Adrenal gland (tissue), 9 donors: ENCODE measurements at regions not wholly inside any gene's neighbourhood (a gene's known extent, or its start where the extent isn't known, plus 50 kb on each side); places are given as distances from the start of the nearest gene placed in this dataset.

Source experiments
- DNase-seq, 7 donors: peaks; one replicate each; pipeline ENCODE4 v3.0.0-alpha.2; 2019 to 2020
- H3K27ac ChIP-seq, 5 donors: fragments of 200-600 bp; sonication (generic) in 4 of 5; 1 replicate in 3 of 5; 2 replicates in 2 of 5; pipeline versions ENCODE4 v1.5.1 to v1.8.0; 2016 to 2020; ENCODE audit warnings: mild to moderate bottlenecking in 1 of 5
- H3K27me3 ChIP-seq: fragments of 200-600 bp; 2 replicates; pipeline ENCODE4 v1.8.0; 2021
- H3K36me3 ChIP-seq, 2 donors: fragments of 200-600 bp; replicated peaks in 1 of 2; 1 replicate in 1 of 2; 2 replicates in 1 of 2; pipeline versions ENCODE4 v1.5.1 to v1.8.0; 2018 to 2022
- H3K4me1 ChIP-seq, 2 donors: fragments of 200-600 bp; replicated peaks in 1 of 2; 1 replicate in 1 of 2; 2 replicates in 1 of 2; pipeline versions ENCODE4 v1.5.1 to v1.8.0; 2018 to 2021
- H3K4me3 ChIP-seq, 4 donors: fragments of 200-600 bp; sonication (generic) in 3 of 4; one replicate each; pipeline ENCODE4 v1.5.1; 2016 to 2018
- H3K9me3 ChIP-seq, 3 donors: fragments of 200-600 bp; sonication (generic) in 1 of 3; replicated peaks in 1 of 3; 1 replicate in 2 of 3; 2 replicates in 1 of 3; pipeline versions ENCODE4 v1.5.1 to v1.8.0; 2016 to 2021
- POLR2A ChIP-seq, 2 donors: fragments of 450-650 bp; IDR thresholded peaks; one replicate each; pipeline ENCODE4 v1.6.1; 2017; ENCODE audit warnings: antibody characterized with exemption in 2 of 2, mild to moderate bottlenecking in 2 of 2, moderate library complexity in 1 of 2
- WGBS, 4 donors: extraction: QIAGEN DNeasy Blood & Tissue Kit in 2 of 4; methylation state at CpG; one replicate each; pipeline versions ENCODE4 v1.1.5 to v1.1.7; 2013 to 2017; 5-methylcytosine and 5-hydroxymethylcytosine counted together
- intact Hi-C, 2 donors: fragments of 100-400 bp; cut with DNase I; formaldehyde crosslinking; loops; one replicate each; pipeline versions ENCODE4 v1.14.1 to v1.15.0; 2022 to 2023
- TF ChIP-seq, protein P1 (sequence below), 6 experiments: fragments of 450-650 bp in 4 of 6; fragments of 200-600 bp in 2 of 6; sonication (generic) in 1 of 6; IDR thresholded peaks; 1 replicate in 5 of 6; 2 replicates in 1 of 6; pipeline versions ENCODE4 v1.5.1 to v1.8.0; 2016 to 2021; ENCODE audit warnings: antibody characterized with exemption in 6 of 6, mild to moderate bottlenecking in 2 of 6, moderate library complexity in 1 of 6
- donor health status: healthy with polysubstance abuse.
- donor health status: Bipolar disorder and iron deficiency.
- donor health status: DM: yes; HTN: yes; CAD: no.
- donor health status: DM: no; HTN: no; CAD: no.
- donor health status: DM: no; HTN: no; CAD: no.

GRCh38 chr4:178242655-178243054 is 800.4 kb upstream of the AGA start:
- no peak overlapping the region for H3K4me3 ChIP-seq
- intact Hi-C loops, result no loop called here
- WGBS, 4 donors, result 84 to 91% (median 86%) methylated on average over 4 to 6 of the region's 6 CpGs

DNA sequence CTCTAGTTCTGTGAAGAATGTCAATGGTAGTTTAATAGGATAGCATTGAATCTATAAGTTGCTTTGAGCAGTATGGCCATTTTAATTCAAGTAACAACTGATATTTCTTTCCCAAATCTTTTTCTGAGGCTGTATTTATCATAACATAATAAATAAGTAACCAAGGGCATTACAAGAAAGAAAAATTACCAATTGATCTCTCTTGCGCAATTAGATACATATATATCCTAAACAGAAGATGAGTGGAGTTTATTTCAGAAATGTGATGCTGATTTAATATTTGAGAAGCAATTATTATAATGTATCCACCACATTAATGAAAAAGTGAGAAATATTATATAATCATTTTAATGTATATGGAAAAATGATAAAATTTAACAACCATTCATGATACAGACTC is 802.5 kb upstream of the AGA start:
- H3K36me3 ChIP-seq, result no peaks in the 10 kb centered on the region
- no peak overlapping the region for H3K27ac ChIP-seq
- no peaks in the 10 kb centered on the region for H3K27me3 ChIP-seq
- H3K9me3 ChIP-seq, result no peaks in the 10 kb centered on the region
- no peaks in the 10 kb centered on the region for H3K4me1 ChIP-seq
- WGBS, 4 donors, result 46 to 91% (median 85%) methylated on average over 1 of the region's 1 CpG
- DNase-seq, result no peak
- intact Hi-C loops, result no loop called here
- no peak overlapping the region for H3K4me3 ChIP-seq
- TF ChIP-seq, protein P1, sequence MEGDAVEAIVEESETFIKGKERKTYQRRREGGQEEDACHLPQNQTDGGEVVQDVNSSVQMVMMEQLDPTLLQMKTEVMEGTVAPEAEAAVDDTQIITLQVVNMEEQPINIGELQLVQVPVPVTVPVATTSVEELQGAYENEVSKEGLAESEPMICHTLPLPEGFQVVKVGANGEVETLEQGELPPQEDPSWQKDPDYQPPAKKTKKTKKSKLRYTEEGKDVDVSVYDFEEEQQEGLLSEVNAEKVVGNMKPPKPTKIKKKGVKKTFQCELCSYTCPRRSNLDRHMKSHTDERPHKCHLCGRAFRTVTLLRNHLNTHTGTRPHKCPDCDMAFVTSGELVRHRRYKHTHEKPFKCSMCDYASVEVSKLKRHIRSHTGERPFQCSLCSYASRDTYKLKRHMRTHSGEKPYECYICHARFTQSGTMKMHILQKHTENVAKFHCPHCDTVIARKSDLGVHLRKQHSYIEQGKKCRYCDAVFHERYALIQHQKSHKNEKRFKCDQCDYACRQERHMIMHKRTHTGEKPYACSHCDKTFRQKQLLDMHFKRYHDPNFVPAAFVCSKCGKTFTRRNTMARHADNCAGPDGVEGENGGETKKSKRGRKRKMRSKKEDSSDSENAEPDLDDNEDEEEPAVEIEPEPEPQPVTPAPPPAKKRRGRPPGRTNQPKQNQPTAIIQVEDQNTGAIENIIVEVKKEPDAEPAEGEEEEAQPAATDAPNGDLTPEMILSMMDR (IDR thresholded peaks at IDR 0.05), result no peak
- no peak for TF ChIP-seq POLR2A (IDR thresholded peaks at IDR 0.05)

More at GRCh38 chr4:178242655-178243054, 800.4 kb upstream of the AGA start:
- Histone ChIP-seq H3K9me3 (no peaks in the 10 kb centered on the region), H3K36me3 (no peaks in the 10 kb centered on the region), H3K4me1 (no peaks in the 10 kb centered on the region), H3K27ac (no peak overlapping the region), H3K27me3 (no peaks in the 10 kb centered on the region)
- no peak for TF ChIP-seq POLR2A (IDR thresholded peaks at IDR 0.05)
- TF ChIP-seq, protein P1 (IDR thresholded peaks at IDR 0.05), result no peak
- DNase-seq, result no peak

GRCh38 chr4:178255172-178255571 is 812.9 kb upstream of the AGA start:
- TF ChIP-seq POLR2A (IDR thresholded peaks at IDR 0.05), result no peak
- TF ChIP-seq, protein P1 (IDR thresholded peaks at IDR 0.05), result no peak
- no peak overlapping the region for H3K27ac ChIP-seq
- H3K4me3 ChIP-seq, result no peak overlapping the region
- H3K27me3 ChIP-seq, result no peaks in the 10 kb centered on the region
- peaks cover 0 to 2% (median 0%) of the 10 kb centered on the region in 3 donors for H3K9me3 ChIP-seq
- intact Hi-C loops, result no loop called here
- 39 to 58% (median 46%) methylated on average over 1 of the region's 1 CpG for WGBS, 4 donors
- H3K4me1 ChIP-seq, result no peaks in the 10 kb centered on the region
- no peak for DNase-seq
- H3K36me3 ChIP-seq, result no peaks in the 10 kb centered on the region

- no peak overlapping the region for H3K4me3 ChIP-seq
- no peak for TF ChIP-seq POLR2A (IDR thresholded peaks at IDR 0.05)
- TF ChIP-seq, protein P1 (IDR thresholded peaks at IDR 0.05), result no peak
- H3K9me3 ChIP-seq, result peaks cover 0 to 3% (median 0%) of the 10 kb centered on the region in 3 donors
- no peak overlapping the region for H3K27ac ChIP-seq
- WGBS, 4 donors, result 80 to 86% (median 84%) methylated on average over 2 of the region's 2 CpGs
- no peak for DNase-seq
- H3K4me1 ChIP-seq, result no peaks in the 10 kb centered on the region
- H3K27me3 ChIP-seq, result no peaks in the 10 kb centered on the region
- intact Hi-C loops, result no loop called here
- H3K36me3 ChIP-seq, result no peaks in the 10 kb centered on the region
Measured at GRCh38 chr4:178258603-178259002, 816.4 kb upstream of the AGA start.
